ENCODE measurements at regions not wholly inside any gene's neighbourhood (a gene's known extent, or its start where the extent isn't known, plus 50 kb on each side); places are given as distances from the start of the nearest gene placed in this dataset.

DNA sequence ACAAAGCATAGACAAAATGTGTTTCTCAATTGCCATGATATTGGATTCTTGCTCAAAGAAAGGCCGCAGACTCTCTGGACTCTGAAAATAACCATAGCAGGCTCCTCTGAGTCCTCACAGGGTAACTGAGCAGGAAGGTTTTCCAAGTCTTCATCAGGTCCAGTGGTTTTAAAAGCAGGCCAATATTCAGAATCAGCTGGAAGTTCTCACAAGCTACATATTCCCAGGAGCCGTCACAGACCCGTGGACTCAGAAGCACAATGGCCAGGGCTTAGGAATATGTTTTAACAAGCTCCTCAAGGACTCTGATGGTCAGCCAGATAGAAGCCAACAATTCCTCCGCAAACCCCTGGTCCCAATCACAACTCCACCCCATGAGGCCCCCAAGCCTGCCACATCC is 256.1 kb upstream of the ADAMTS9 start:
- TF ChIP-seq GATA2 (IDR thresholded peaks at IDR 0.05; ENCODE audit: low read depth, low read length) (no peak), GATA3 (IDR thresholded peaks at IDR 0.05; ENCODE audit: low read depth, low read length) (no peak)

DNA sequence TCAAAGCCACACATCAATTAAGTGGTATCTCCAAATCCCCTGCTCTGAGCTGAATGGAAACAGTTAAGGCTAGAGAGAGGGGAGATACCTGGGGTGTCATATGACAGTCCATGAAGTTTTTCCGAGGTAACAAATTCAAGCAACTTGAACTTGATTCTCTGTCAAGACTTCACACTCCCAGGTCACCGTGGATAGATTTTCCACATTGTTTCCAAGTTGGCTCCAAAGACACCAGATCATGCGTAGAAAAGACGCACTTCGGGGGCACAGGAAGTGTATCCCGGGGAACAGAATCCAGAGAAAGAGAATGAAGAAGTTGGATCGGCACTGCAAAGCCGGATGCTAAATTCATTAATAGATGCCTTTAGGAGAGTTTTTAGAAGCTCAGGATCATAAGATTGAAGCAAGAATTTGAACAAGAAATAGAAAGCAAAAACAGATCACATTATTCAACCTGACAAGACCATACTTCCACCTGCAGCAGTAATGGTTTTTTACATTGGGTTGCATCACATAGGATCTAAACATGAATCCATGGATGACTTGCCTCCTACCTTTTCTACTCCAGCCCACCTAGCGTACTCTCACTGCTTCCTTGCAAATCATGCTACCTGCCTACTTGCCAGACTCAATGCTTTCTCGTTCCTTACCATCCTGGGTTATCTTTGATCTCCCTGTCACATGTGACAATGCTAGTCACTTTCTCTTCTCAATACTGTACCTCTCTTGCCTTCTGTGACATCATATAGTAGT is 253.0 kb upstream of the ADAMTS9 start:
- TF ChIP-seq GATA3 (IDR thresholded peaks at IDR 0.05; ENCODE audit: low read depth, low read length) = no peak
- no peak for TF ChIP-seq GATA2 (IDR thresholded peaks at IDR 0.05; ENCODE audit: low read depth, low read length)

- no peak for TF ChIP-seq GATA2 (IDR thresholded peaks at IDR 0.05; ENCODE audit: low read depth, low read length)
- TF ChIP-seq GATA3 (IDR thresholded peaks at IDR 0.05; ENCODE audit: low read depth, low read length) = no peak
Observed at GRCh38 chr3:64939747-64940450, 252.1 kb upstream of the ADAMTS9 start.

DNA sequence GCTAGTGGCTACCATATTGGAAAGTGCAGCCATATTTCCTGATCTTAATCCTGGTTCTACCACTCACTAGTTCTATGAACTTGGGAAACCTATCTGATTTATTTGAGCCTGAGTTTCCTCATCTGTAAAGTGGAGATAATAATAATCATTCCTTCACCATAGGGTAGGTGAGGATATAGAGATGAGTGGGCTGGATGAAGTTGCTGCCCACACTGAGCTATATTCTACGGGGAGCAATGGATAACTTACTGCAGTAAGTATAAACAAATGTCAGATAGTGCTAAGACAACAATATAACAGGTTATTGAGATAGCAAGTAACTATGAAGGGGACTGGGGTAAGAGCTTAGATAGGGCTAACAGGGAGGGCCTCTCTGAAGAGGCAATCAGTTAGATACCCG is 251.5 kb upstream of the ADAMTS9 start:
- no peak for TF ChIP-seq GATA3 (IDR thresholded peaks at IDR 0.05; ENCODE audit: low read depth, low read length)
- no peak for TF ChIP-seq GATA2 (IDR thresholded peaks at IDR 0.05; ENCODE audit: low read depth, low read length)

- TF ChIP-seq GATA3 (IDR thresholded peaks at IDR 0.05; ENCODE audit: low read depth, low read length) = no peak
Observed at GRCh38 chr3:64936556-64936955, 248.8 kb upstream of the ADAMTS9 start.

DNA sequence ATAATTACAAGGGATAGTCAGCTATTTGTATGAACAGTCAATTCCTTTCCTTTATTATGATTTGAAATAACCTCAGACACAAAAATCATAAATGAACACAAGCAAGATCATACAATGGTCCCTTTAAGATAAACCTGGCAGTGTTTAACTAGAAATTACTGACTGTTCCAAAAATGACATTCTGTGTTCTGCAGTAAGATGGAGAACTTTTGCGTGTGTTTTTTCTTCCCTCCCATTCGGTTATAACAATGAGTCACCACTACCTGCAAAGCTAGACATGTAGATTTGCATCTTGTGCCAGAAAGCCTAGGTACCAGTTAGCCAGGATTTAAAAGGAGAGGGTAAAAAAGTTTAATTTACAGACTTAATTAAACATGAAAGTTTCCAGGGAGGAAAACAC is 248.2 kb upstream of the ADAMTS9 start:
- TF ChIP-seq GATA3 (IDR thresholded peaks at IDR 0.05; ENCODE audit: low read depth, low read length) (no peak), GATA2 (IDR thresholded peaks at IDR 0.05; ENCODE audit: low read depth, low read length) (no peak)

- TF ChIP-seq GATA2 (IDR thresholded peaks at IDR 0.05; ENCODE audit: low read depth, low read length) = no peak
- TF ChIP-seq GATA3 (IDR thresholded peaks at IDR 0.05; ENCODE audit: low read depth, low read length) = no peak
Observed at GRCh38 chr3:64932666-64933342, 245.0 kb upstream of the ADAMTS9 start.

- TF ChIP-seq GATA2 (IDR thresholded peaks at IDR 0.05; ENCODE audit: low read depth, low read length) (no peak), GATA3 (IDR thresholded peaks at IDR 0.05; ENCODE audit: low read depth, low read length) (no peak)
Observed at GRCh38 chr3:64932016-64932518, 244.3 kb upstream of the ADAMTS9 start.

- TF ChIP-seq GATA2 (IDR thresholded peaks at IDR 0.05; ENCODE audit: low read depth, low read length) (no peak), GATA3 (IDR thresholded peaks at IDR 0.05; ENCODE audit: low read depth, low read length) (no peak)
Observed at GRCh38 chr3:64930891-64931290, 243.1 kb upstream of the ADAMTS9 start.

DNA sequence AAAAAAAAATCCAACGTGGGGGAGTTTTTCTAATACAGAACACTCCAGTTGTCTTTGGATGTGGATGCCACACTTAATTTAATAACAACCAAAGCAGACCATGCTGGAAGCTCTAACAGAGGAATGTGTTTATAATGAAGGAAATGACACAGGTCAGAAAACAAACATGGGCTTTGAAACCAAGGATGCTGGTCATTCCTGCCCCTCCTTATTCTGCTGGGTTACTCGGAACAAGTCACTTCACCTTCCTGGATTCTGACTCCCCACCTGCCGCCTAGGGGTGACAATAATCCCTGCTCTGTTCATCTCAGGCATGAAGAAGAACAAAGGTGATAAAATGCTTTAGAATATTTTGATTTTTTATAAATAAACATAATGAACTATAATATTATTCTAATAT is 240.9 kb upstream of the ADAMTS9 start:
- TF ChIP-seq GATA2 (IDR thresholded peaks at IDR 0.05; ENCODE audit: low read depth, low read length) = no peak

DNA sequence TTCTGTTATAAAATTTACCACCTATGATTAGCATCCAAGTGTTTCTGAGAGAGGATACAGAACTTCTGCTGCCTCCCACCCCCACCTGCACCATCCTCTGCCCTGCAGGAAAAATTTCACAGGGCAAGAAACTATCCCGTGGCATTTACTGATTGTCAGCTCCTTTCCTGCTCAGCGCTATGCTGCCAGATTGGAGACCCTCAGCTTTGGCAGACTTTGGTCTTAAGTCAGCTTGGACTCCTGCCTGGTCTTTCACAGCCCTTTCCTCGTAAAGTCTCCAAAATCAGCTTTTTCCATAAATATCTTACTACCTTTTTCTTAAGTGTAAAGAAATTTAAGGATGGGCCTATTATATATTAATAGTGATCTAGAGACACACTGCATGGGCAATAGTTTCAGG is 239.9 kb upstream of the ADAMTS9 start:
- no peak for TF ChIP-seq GATA2 (IDR thresholded peaks at IDR 0.05; ENCODE audit: low read depth, low read length)
- TF ChIP-seq GATA3 (IDR thresholded peaks at IDR 0.05; ENCODE audit: low read depth, low read length) = no peak

GRCh38 chr3:64925575-64925974 is 237.8 kb upstream of the ADAMTS9 start:
- no peak for TF ChIP-seq GATA2 (IDR thresholded peaks at IDR 0.05; ENCODE audit: low read depth, low read length)
- TF ChIP-seq GATA3 (IDR thresholded peaks at IDR 0.05; ENCODE audit: low read depth, low read length) = no peak

- TF ChIP-seq GATA2 (IDR thresholded peaks at IDR 0.05; ENCODE audit: low read depth, low read length) (no peak), GATA3 (IDR thresholded peaks at IDR 0.05; ENCODE audit: low read depth, low read length) (no peak)
Observed at GRCh38 chr3:64924961-64925360, 237.2 kb upstream of the ADAMTS9 start.

- TF ChIP-seq GATA3 (IDR thresholded peaks at IDR 0.05; ENCODE audit: low read depth, low read length) (no peak), GATA2 (IDR thresholded peaks at IDR 0.05; ENCODE audit: low read depth, low read length) (no peak)
Observed at GRCh38 chr3:64922213-64922612, 234.4 kb upstream of the ADAMTS9 start.
